NCI-H2171 treated with DMSO at 0.1 percent for 48 hours (cell line): ENCODE measurements at regions not wholly inside any gene's neighbourhood (a gene's known extent, or its start where the extent isn't known, plus 50 kb on each side); places are given as distances from the start of the nearest gene placed in this dataset.
A peak's percentile ranks its signal among the peaks of the same experiment; 100 is the strongest.

Experiments
- DNase-seq: peaks from one replicate; lab custom pipeline; 2025; lab: John Stamatoyannopoulos, UW

DNA sequence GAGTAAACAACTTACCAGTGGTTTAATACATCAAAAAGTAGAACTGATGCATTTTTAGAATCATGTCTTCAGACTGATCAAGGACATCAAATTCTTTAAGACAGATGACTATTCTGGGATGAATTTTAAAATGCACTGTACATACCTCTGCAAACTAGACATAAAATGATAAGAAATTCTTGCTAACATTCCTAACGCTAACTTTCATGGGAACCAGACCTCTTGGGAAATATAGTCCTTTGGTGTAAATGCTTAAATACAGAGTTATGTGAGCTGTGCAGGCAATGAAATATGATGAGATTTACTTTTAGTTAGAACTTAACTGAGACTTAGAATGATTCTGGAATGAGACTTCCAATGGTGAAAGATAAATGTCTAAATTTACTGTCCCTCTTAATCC is 562.0 kb downstream of the NR4A2 start:
- no peak for DNase-seq

DNA sequence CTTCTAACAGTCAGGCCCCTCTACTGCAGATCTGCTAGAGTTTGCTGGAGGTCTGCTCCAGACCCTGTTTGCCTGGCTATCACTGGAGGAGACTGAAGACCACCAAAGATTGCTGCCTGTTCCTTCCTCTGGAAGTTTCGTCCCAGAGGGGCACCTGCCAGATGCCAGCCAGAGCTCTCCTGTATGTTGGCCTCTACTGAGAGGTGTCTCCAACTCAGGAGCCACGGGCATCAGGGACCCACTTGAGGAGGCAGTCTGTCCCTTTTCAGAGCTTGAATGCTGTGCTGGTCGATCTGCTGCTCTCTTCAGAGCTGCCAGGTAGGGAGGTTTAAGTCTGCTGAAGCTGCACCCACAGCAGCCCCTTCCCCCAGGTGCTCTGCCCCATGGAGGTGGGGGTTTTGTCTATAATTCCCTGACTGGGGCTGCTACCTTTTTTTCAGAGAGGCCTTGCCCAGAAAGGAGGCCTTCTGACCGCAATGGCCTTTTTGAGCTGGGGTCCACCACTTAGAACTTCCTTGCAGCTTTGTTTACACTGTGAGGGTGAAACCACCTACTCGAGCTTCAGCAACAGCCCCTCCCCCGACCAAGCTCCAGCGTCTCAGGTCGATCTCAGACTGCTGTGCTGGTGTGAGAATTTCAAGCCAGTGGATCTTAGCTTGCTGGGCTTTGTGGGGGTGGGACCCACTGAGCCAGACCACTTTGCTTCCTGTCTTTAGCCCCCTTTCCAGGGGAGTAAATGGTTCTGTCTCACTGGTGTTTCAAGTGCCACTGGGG is 566.0 kb downstream of the NR4A2 start:
- no peak for DNase-seq

DNA sequence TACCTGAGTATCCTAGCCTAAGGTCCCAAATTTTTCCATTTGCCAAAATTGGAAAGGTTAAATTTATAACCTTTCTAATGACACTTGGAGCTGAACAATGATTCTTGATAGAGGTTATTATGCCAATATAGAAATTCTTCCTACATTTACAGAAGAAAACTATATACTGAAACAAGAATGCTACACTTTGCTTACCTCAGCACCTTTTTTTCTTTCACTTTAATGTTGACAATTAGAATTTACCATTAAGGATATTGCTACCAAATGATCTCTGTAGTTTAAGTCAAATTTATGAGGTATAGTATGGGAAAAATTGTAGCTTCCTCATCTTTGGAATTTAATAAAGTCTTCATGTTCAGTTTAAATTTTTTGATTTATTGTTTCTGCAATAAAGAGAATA is 577.0 kb downstream of the NR4A2 start:
- no peak for DNase-seq

DNA sequence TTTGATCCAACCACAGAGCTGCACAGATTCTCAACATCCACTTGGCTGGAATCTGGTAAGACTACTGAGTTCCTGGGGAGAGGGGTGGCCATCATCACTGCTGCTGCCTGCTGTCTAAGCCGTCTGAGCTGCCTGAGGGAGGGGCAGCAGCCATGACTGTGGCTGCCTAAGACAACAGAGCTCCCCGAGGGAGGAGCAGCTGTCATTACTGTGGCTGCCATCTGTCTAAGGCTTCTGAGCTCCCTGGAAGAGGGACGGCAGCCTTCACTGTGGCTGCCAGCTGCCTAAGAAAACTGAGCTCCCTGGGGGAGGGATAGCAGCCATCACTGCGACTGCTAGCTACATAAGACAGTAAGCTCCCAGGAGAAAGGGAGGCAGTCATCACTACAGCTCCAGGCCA is 584.4 kb downstream of the NR4A2 start:
- DNase-seq: peak; percentile 98

DNA sequence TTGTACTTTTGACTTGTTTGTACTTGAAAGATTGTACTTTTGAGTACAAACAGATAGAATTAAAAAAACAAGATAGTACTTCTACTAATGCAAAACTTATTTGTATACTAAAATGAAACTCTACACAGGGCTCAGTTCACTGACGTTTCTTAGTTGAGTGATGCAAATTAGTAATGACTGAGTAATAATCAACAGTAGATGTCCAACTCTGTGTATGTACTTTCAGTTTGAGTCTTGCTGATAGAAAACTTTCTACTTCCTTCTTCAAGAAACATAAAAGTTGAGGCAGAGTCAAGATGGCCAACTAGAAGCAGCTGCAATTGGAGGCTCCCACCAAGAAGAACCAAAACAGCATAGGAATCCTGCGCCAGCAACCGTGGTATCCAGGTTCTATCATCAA is 585.0 kb downstream of the NR4A2 start:
- peak; percentile 40 for DNase-seq

DNA sequence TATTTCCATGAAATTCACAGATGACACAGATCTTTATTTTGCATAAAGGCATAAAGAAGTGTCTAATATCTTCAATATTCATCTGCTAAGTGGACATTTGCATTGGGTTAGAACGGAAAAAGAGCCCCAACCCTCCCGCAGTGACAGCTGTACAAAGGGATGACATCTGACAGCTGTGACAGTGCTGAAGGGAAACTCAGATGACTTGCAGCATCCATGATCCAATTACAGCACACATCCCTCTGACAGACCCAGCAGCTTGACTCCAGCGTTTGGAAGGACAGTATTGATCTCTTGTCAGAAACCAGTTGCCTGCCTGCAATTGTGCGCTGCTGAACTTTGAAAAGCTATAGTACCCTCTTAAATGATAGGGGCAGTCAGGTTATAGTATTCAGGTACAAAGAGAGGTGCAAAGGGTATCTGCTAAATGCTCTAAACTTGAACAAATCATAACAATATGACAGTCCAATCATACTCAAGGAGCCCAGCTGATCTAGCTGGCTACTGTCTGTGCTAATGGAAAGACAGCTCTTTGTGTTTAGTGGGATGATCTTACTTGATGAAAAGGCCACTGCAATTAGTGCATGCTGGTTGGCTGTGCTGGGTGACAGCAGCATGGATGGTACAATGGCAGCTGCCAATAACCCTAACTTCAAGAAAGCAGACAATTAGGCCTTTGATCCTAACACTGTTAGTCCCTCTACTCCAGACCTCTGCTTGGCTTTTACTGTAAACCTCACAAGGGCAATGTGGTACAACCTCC is 599.2 kb downstream of the NR4A2 start:
- peak; percentile 92 for DNase-seq

DNA sequence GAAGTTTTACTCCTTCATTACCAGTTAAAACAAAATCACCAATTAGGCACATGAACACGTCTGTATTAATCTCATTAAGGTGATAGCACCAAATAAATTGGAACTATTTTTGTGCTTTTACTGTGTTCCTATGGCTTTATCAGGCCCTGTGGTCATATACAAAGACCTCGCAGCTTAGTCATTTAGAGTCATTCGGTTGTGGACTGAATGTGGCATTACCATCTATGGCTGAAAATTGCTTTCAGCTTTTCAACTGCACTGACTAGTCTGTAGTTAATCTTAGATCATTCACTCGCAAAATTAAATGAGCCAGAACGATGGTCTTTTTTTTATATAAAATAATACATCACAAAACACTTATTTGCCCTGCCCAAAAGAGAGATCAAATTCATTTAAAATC is 601.7 kb downstream of the NR4A2 start:
- DNase-seq: no peak

DNA sequence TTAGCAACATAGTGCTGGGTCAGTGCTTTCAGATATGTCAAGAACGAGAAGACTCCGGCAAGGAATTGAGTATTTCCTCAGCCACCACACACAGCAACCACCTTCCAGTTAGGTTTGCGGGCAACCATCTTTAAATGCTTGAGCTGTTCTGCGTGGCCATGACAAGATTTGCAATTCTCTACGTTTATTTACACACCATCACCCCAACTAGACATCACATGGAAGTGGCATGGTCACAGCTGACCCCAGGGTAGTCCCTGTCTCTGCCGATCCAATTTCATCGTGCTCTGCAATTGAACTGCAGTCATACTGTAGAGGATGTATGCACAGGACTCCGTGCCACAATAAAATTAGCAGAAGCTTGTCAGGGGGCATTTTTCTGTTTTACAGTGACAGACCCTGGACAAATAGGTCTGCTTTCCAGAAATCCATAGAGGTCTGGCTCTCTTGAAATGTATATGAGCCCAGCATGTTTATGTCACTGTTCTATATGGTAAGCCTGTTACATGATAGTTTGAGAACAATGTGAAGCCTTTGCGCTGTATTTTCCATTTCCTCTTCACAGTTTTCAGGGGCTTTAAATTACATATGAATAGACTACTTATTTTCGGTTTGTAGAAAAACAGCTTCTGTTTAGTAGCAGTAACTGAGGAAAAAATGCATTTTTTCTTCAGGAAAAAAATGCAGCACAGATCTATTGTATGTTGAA is 605.2 kb downstream of the NR4A2 start:
- no peak for DNase-seq

DNA sequence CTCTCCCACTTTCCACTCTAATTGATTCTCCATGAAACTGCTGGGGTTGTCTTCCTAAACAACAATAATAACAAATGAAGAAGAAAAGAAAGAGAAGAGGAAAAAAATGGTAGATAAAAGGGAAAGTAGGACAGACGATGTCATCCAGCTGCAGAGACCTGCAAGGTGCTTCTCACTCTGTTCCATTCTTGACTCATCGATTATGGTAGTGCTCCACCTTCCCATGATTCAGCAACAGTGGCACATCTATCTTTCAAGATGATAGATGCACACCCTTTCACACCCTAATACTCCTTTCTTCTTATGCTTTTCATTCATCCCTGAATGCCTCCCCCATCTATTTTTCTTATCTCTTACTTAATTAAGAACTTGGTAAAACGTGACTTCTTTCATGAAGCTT is 610.2 kb downstream of the NR4A2 start:
- no peak for DNase-seq

DNA sequence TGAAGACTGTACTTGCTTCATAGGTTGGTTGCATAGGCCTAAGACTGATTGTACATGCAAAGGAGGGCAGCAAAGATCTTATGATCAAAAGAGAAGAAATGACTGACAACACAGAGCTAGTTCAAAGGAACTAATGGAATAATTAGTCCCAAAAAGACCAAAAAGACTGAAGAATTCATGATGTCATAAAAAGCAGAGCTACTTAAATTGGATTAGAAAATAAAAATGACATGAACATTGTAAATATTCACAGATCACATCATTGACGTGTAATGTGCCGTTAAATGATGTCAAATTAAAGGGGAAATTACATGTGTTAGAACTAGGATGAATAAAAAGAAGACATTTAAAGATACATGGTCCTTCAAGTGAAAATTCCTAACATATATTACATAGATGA is 616.8 kb downstream of the NR4A2 start:
- DNase-seq: no peak

DNA sequence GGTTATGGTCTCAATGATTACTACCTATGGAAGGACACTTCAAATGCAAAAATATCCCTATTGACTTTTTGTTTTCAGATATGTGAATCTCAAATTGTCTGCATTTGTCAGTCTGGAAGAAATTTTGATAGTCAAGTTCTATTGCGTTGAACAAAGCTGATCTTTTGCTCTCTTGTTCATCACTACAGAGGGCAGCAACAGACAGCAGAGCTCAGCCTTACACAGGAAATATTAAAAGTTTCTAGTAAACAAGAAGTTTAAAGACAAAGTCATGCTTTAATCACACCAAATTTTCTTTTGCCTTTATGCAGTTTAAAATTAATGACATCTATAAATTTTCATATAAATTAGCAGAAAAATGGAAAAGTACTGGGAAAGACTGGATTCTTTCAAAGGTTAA is 617.5 kb downstream of the NR4A2 start:
- no peak for DNase-seq

DNA sequence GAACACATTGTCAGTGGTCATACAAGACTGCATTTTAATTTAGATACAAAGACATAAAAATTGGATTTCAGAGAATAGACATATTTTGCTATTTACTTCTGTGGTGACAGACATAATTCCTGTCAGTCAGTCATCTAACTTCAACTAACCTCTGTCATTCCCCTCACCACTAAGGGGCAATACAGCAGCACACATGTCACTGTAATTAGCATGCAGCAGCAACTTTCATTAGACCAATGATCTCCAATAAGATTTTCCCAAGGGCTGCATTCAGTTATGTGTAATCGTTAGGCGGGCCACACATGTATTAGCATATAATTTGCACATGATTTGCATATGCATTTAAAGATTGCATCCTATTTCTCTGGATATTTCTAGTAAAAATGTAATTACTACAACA is 624.5 kb downstream of the NR4A2 start:
- DNase-seq: peak; percentile 42

DNA sequence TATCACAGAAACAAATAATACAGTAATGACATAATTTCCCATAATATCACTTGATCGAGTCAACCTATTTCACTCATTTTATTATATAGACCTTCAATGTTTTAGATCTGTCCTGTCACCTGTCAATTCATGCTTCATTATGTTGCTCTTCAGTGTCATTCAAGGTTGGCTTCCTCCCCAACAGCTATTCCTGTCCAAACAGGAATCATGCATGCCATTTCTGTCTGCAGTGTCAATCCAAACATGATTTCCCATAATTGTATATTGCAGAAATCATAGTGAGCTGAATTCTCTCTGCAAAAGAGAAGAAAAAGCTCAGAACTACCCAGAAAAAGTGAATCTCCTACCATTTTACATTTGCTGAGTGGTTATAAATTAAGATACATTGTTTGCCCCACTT is 628.6 kb downstream of the NR4A2 start:
- DNase-seq: peak; percentile 3

DNA sequence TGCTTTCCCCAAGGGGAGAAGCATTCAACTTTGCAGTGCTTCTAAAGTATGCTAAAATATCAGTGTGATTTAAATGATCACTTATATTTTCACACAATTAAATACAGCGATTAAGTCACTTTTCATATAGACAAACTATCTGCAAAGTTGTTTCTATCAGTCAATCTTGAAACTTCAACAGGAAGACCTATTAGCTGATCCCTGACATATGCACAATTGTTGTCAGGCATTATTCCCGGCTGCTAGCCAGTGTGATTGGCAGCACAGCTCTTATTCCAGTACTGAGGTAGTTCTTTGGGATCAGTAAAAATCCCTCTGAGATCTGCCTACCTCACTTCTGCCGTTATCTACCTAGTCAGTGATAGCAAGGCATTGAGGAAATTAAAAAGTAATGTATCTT is 629.5 kb downstream of the NR4A2 start:
- DNase-seq: no peak

DNA sequence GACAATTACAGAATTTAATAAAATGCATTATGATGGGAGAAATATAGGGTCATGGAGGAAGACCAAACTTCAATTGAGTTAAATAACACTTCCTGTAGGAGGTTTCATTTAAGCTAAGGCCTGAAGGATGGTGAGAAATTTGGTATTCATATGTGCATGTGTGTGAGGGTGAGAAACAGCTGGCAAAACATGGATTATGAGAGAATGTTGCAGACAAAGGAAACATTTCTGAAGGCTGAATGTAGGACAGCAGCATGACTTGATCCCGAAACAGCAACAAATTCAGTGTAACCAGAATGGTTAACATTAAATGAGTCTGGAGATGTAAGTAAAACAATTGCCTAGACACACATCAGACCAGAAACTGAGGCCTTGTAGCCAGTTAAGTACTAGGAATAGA is 630.8 kb downstream of the NR4A2 start:
- DNase-seq: no peak

DNA sequence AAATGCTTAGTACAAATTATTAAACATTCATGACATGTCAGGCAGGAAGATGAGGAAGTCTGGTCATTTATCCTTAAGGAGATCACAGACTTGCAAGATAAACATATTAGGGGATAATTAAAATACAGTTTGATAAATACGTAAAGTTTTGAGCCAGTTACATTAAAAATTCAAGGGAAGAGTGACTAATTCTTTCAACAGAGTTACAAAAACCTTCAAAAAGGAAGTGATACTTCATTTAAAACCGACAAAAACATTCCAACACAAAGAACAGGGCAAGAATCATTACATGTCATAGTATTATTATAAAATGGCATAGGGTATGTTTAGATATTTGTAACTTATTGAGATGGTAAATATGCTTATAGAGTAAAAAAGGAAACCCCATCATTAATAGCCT is 636.0 kb downstream of the NR4A2 start:
- no peak for DNase-seq

DNA sequence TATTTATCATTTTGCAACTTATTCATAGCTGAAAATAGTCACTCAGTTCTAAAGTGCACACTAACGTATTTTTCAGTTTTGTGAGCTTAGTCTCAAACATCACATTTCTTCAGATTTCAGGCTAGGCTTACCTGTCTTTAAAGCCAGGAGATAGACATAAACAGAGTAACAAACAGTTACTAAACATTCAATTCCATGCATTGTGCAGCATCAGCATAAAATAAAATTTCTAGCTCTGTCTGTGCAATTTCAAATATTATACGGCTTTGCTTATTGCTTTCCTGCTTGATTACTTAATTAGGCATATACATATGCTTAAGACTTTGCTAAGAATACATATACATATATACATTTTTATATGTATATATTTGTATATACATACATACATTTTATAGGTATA is 637.0 kb downstream of the NR4A2 start:
- DNase-seq: no peak

DNA sequence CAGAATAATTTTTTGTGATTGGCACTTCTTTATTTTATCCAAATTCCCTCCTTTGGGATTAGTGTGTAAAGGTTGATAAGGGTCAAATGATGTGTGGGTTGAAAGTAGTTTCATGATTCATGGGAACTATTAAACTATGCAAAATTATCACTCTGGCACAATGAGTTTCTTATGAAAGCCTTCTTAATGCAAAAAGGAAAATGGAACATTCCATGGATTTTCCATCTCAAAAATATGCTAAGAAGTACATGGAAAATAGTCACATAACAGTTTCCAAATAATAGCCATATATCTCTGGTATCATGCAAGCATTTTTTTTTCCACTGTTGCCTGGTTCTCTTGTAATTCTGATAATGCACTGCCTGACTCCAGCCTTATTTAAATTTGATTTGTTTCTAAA is 639.7 kb downstream of the NR4A2 start:
- DNase-seq: no peak

DNA sequence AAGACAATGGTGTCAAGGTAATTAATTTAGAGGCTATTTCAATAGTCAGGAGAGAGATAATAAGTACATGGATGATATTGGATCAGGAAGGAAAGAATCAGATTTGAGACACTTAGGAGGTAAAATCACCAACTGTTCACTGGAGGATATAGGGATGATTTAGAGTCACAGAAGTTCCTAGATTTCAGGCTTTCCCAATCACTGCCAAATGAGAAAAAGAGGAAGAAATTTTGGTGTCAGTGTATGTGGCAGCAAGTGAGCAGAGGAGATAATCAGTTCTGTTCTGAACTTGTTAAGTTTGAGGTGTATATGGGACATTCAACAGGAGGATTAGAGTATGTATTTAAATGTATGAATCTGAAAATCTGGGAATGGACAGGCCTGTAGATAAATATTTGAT is 640.4 kb downstream of the NR4A2 start:
- no peak for DNase-seq

DNA sequence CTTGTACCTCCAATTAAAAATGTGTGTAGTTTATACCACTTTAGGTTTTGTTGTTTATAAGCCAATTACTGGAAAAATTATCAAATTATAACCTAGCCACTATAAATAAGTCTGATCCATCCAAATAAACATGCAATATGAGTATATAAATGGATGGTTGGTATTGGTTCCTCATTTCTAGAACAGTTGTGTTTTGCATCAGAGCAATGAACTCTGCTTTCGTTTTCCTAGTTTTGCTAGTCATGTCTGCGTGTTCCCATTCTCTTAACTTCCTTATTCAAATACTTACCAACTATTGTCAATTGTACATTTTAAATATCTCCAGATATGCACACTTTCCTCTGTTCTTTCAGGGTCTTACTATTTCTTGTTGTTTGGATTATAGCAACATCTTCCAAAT is 641.7 kb downstream of the NR4A2 start:
- DNase-seq: no peak

DNA sequence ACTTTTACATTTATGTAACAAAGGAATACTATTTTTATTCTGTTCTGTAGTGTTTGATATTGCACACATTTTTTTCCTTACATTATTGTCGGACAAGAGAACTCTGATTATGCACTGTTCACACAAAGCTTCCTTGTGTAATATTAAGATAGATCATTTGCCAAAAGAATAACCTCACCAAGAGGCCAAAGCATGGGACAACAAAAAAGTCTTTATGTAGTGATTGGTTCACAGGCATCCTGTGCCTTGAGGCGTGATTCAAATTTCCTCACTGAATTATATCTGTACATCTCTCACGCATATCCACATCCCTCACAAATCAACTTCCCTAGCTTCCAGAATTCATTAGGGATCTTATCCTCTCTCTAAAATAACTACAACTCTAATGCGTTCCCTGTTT is 642.7 kb downstream of the NR4A2 start:
- DNase-seq: no peak

DNA sequence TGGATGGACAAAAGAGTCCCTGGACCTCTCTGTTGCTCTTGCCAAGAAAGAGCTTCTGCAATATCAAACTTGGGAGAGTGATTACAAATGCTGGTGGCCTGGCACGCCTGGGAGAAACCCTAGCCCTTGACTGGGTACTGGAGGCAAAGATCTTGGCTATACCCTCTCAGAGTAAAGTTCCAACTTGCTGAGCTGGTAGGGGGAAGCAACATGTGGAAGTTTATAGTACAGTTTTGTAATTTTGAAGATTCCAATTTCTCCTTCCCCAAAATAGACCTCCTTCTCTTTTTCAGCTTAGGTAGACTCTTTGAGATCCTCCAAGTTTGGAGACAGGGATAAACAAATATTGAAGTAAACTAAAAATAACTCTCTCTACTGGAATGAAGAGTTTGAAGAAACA is 645.3 kb downstream of the NR4A2 start:
- no peak for DNase-seq

DNA sequence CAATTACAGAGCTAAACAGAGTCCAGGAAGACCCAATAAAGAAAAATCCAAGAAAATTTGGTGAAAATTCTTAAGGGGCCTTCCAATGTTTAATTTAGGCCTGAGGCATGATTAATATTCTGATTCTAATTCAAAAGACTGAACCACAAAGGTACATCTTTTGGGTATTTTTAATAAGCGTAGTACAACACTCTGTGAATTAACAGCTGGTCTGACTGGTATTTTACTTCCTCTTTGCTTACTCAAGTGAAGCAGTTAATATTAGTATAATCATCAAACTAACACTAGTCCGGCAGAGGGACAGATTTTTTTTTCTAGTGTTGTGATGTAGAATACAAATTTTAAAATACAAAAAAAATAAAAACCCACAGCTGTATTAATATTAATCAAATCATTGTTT is 652.9 kb downstream of the NR4A2 start:
- DNase-seq: no peak
